ENCODE measurements at regions not wholly inside any gene's neighbourhood (a gene's known extent, or its start where the extent isn't known, plus 50 kb on each side); places are given as distances from the start of the nearest gene placed in this dataset.
A peak's percentile ranks its signal among the peaks of the same experiment; 100 is the strongest.
"Not testable (repeated sequence)": the region's sequence is repeated elsewhere in the genome, so short reads cannot be mapped to it uniquely, and the experiment has no call there.

DNA sequence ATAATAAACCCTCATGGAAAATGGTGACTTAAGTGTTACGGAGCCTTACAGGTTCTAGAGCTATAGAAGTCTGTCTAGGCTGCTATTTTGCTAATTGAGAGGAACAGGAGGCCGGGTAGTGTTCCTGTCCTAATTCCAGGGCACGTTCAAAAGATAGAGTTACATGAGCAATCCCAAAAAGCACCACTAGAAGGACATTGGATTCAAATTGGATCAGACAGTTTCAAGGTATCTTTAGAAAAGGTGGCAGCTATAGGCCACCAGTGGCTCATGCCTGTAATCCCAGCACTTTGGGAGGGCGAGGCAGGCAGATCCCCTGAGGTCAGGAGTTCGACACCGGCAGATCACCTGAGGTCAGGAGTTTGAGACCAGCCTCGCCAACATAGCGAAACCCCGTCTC is 458.8 kb downstream of the TMEM232 start:
- intact Hi-C loops (cut with micrococcal nuclease) = no loop called here
- POLR2A ChIA-PET (ENCODE audit: partially characterized antibody) = no interaction called here
- H3K27ac Mint-ChIP-seq = no peak overlapping the region
- Histone ChIP-seq H3K27ac (ENCODE audit: low read depth, low read length) (no peak overlapping the region), H3K27me3 (ENCODE audit: insufficient read depth, low read length) (no peaks in the 10 kb centered on the region), H3K4me1 (ENCODE audit: insufficient read depth, low read length) (no peaks in the 10 kb centered on the region), H3K9me3 (ENCODE audit: control insufficient read depth in 1 of 2, low read length in 2 of 2) (no peaks in the 10 kb centered on the region), H3K36me3 (ENCODE audit: insufficient read depth, low read length) (no peaks in the 10 kb centered on the region), H3K4me3 (ENCODE audit: low read length in 2 of 2) (no peak overlapping the region)
- DNase-seq = no peak
- H3K9me3 Mint-ChIP-seq = peaks cover 0 to 3% (median 0%) of the 10 kb centered on the region in 8 donors
- CTCF ChIA-PET (ENCODE audit: partially characterized antibody) = no interaction called here
- H3K27me3 Mint-ChIP-seq = no peaks in the 10 kb centered on the region
- H3K4me1 Mint-ChIP-seq = peaks cover 0 to 5% (median 2%) of the 10 kb centered on the region in 4 donors
- H3K36me3 Mint-ChIP-seq = no peaks in the 10 kb centered on the region
- no peak overlapping the region for H3K4me3 Mint-ChIP-seq

DNA sequence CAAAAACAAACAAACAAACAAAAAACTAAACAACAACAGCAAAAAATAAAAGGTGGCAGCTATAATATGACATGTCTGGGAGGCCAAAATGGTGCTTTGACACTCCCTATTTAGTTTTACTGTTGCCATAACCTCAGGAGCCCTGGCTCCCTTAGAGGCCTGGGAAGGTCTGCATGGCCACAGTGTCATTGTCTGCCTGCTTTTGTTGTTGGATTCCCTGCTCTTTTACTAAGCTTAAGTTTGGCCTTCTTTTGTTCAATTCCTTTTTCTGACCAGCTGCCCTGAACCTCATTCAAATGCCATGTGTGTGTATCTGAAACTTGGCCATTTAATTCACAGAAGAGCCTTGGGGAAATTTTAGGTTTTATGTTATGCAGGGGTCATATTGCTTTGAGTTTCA is 458.2 kb downstream of the TMEM232 start:
- intact Hi-C loops (cut with micrococcal nuclease) = no loop called here
- ChIA-PET CTCF (ENCODE audit: partially characterized antibody) (no interaction called here), POLR2A (ENCODE audit: partially characterized antibody) (no interaction called here)
- Mint-ChIP-seq H3K27ac (no peak overlapping the region), H3K27me3 (no peaks in the 10 kb centered on the region), H3K9me3 (peaks cover 0 to 3% (median 0%) of the 10 kb centered on the region in 8 donors), H3K36me3 (no peaks in the 10 kb centered on the region), H3K4me1 (peaks cover 0 to 5% (median 2%) of the 10 kb centered on the region in 4 donors), H3K4me3 (no peak overlapping the region)
- no peak for DNase-seq
- Histone ChIP-seq H3K36me3 (ENCODE audit: insufficient read depth, low read length) (no peaks in the 10 kb centered on the region), H3K27me3 (ENCODE audit: insufficient read depth, low read length) (no peaks in the 10 kb centered on the region), H3K9me3 (ENCODE audit: control insufficient read depth in 1 of 2, low read length in 2 of 2) (no peaks in the 10 kb centered on the region), H3K4me1 (ENCODE audit: insufficient read depth, low read length) (no peaks in the 10 kb centered on the region), H3K27ac (ENCODE audit: low read depth, low read length) (no peak overlapping the region), H3K4me3 (ENCODE audit: low read length in 2 of 2) (no peak overlapping the region)

DNA sequence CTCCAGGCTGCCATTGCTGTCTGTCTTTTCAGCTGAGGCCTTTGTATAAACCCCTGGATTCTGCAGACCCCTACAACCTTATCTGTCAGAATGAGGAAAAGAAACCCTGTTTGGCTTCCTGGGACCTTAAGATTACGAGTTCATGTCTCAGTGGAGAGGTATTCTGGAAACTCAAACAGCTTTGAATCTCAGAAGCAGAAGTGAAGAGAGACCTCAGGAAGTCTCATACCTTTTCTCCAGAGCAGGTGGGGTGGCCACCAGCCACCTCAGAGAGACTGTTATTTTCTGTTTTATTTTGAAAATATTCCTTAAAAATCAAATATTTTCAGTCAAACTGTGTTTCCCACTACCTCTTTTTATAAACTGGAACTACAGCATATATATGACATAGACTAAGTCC is 457.5 kb downstream of the TMEM232 start:
- Mint-ChIP-seq H3K9me3 (peaks cover 0 to 3% (median 0%) of the 10 kb centered on the region in 8 donors), H3K27ac (no peak overlapping the region), H3K27me3 (no peaks in the 10 kb centered on the region), H3K4me1 (peaks cover 0 to 5% (median 2%) of the 10 kb centered on the region in 4 donors), H3K36me3 (no peaks in the 10 kb centered on the region), H3K4me3 (no peak overlapping the region)
- Histone ChIP-seq H3K27ac (ENCODE audit: low read depth, low read length) (no peak overlapping the region), H3K27me3 (ENCODE audit: insufficient read depth, low read length) (no peaks in the 10 kb centered on the region), H3K4me3 (ENCODE audit: low read length in 2 of 2) (no peak overlapping the region), H3K9me3 (ENCODE audit: control insufficient read depth in 1 of 2, low read length in 2 of 2) (no peaks in the 10 kb centered on the region), H3K4me1 (ENCODE audit: insufficient read depth, low read length) (no peaks in the 10 kb centered on the region), H3K36me3 (ENCODE audit: insufficient read depth, low read length) (no peaks in the 10 kb centered on the region)
- CTCF ChIA-PET (ENCODE audit: partially characterized antibody) = no interaction called here
- no peak for DNase-seq
- intact Hi-C loops (cut with micrococcal nuclease) = no loop called here
- POLR2A ChIA-PET (ENCODE audit: partially characterized antibody) = no interaction called here

DNA sequence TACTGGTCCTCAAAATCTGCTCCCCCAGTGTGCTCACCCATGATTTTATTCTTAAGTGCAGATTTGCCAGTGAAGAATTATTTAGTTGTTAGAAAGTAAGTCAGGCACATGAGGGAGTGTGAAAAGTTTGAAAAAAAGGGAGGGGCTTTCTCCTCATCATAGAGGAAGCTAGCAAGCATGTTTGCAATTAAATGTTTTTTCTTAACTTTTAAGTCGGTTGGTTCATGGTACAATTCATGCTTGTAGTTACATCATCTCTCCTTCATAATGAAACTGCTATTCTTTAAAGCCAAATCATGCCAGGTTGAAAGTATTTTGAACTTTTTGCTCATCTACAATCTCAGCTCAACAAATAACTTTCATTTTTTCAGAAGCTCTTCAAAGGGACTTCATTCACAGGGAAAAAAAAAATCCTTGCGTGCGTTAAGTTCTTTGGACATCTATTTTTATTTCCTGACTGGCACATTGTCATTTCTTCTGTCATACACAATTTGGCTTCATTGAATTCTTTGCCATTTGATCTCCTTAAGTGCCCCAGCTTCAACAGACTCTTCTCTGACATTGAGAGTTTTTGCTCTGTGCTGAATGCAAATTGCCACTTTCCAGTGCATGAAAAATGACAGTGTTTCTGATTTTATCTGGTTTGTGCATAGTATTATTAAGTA is 456.9 kb downstream of the TMEM232 start:
- H3K27me3 Mint-ChIP-seq = no peaks in the 10 kb centered on the region
- Histone ChIP-seq H3K9me3 (ENCODE audit: control insufficient read depth in 1 of 2, low read length in 2 of 2) (no peaks in the 10 kb centered on the region), H3K4me3 (ENCODE audit: low read length in 2 of 2) (no peak overlapping the region), H3K4me1 (ENCODE audit: insufficient read depth, low read length) (no peaks in the 10 kb centered on the region), H3K27ac (ENCODE audit: low read depth, low read length) (no peak overlapping the region), H3K36me3 (ENCODE audit: insufficient read depth, low read length) (no peaks in the 10 kb centered on the region), H3K27me3 (ENCODE audit: insufficient read depth, low read length) (no peaks in the 10 kb centered on the region)
- POLR2A ChIA-PET (ENCODE audit: partially characterized antibody) = no interaction called here
- H3K4me1 Mint-ChIP-seq = peaks cover 0 to 5% (median 2%) of the 10 kb centered on the region in 4 donors
- intact Hi-C loops (cut with micrococcal nuclease) = no loop called here
- no peaks in the 10 kb centered on the region for H3K36me3 Mint-ChIP-seq
- no peak overlapping the region for H3K4me3 Mint-ChIP-seq
- CTCF ChIA-PET (ENCODE audit: partially characterized antibody) = no interaction called here
- H3K9me3 Mint-ChIP-seq = peaks cover 0 to 3% (median 0%) of the 10 kb centered on the region in 8 donors
- DNase-seq = no peak
- no peak overlapping the region for H3K27ac Mint-ChIP-seq

DNA sequence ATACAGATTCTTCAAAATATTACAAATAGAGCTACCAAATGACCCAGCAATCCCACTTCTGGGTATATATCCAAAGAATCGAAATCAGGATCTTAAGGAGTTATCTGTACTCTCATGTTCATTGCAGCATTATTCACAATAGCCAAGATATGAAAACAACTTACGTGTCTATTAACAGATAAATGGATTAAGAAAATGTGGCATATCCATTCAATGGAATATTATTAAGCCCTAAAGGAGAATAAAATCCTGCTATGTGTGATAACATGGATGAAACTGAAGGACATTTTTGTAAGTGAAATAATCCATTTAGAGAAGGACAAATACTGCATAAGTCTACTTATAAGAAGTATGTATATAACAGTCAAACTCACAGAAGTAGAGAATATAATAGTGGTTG is 450.6 kb downstream of the TMEM232 start:
- ChIA-PET CTCF (ENCODE audit: partially characterized antibody) (no interaction called here), POLR2A (ENCODE audit: partially characterized antibody) (no interaction called here)
- intact Hi-C loops (cut with micrococcal nuclease) = no loop called here
- Mint-ChIP-seq H3K36me3 (no peaks in the 10 kb centered on the region), H3K27me3 (no peaks in the 10 kb centered on the region), H3K4me3 (no peak overlapping the region), H3K27ac (no peak overlapping the region), H3K9me3 (peaks cover 3 to 39% (median 15%) of the 10 kb centered on the region in 8 donors), H3K4me1 (peaks cover 0 to 4% (median 0%) of the 10 kb centered on the region in 4 donors)
- no peaks in the 10 kb centered on the region for H3K27me3 ChIP-seq (ENCODE audit: insufficient read depth, low read length)
- no peak overlapping the region for H3K4me3 ChIP-seq (ENCODE audit: low read length in 2 of 2)
- DNase-seq = no peak
- no peaks in the 10 kb centered on the region for H3K9me3 ChIP-seq (ENCODE audit: control insufficient read depth in 1 of 2, low read length in 2 of 2)
- no peak overlapping the region for H3K27ac ChIP-seq (ENCODE audit: low read depth, low read length)
- no peaks in the 10 kb centered on the region for H3K4me1 ChIP-seq (ENCODE audit: insufficient read depth, low read length)
- H3K36me3 ChIP-seq (ENCODE audit: insufficient read depth, low read length) = no peaks in the 10 kb centered on the region

GRCh38 chr5:110278449-110278848 is 448.0 kb downstream of the TMEM232 start:
- H3K4me3 Mint-ChIP-seq; CTCF ChIA-PET (ENCODE audit: partially characterized antibody); intact Hi-C loops (cut with micrococcal nuclease); H3K4me1 ChIP-seq (ENCODE audit: insufficient read depth, low read length); H3K4me3 ChIP-seq (ENCODE audit: low read length in 2 of 2); H3K36me3 ChIP-seq (ENCODE audit: insufficient read depth, low read length); H3K36me3 Mint-ChIP-seq; POLR2A ChIA-PET (ENCODE audit: partially characterized antibody); H3K9me3 ChIP-seq (ENCODE audit: control insufficient read depth in 1 of 2, low read length in 2 of 2); H3K27ac Mint-ChIP-seq; H3K27ac ChIP-seq (ENCODE audit: low read depth, low read length); H3K4me1 Mint-ChIP-seq; H3K27me3 Mint-ChIP-seq; H3K27me3 ChIP-seq (ENCODE audit: insufficient read depth, low read length); DNase-seq: not testable (repeated sequence)
- H3K9me3 Mint-ChIP-seq = peaks cover 6 to 57% (median 30%) of the 10 kb centered on the region in 8 donors

GRCh38 chr5:110284121-110284520 is 442.4 kb downstream of the TMEM232 start:
- CTCF ChIA-PET (ENCODE audit: partially characterized antibody) = interaction anchor here (1.2 kb wide), 1 partner anchor 30 kb away, joined by 3 read pairs; no protein-coding TSS in a partner anchor
- H3K27ac ChIP-seq (ENCODE audit: low read depth, low read length); H3K4me3 Mint-ChIP-seq; H3K36me3 ChIP-seq (ENCODE audit: insufficient read depth, low read length); intact Hi-C loops (cut with micrococcal nuclease); H3K27me3 ChIP-seq (ENCODE audit: insufficient read depth, low read length); DNase-seq; H3K4me3 ChIP-seq (ENCODE audit: low read length in 2 of 2); H3K4me1 Mint-ChIP-seq; H3K9me3 ChIP-seq (ENCODE audit: control insufficient read depth in 1 of 2, low read length in 2 of 2); POLR2A ChIA-PET (ENCODE audit: partially characterized antibody); H3K27me3 Mint-ChIP-seq; H3K36me3 Mint-ChIP-seq; H3K4me1 ChIP-seq (ENCODE audit: insufficient read depth, low read length): not testable (repeated sequence)
- Mint-ChIP-seq H3K9me3 (peaks cover 3 to 45% (median 27%) of the 10 kb centered on the region in 8 donors), H3K27ac (peak overlapping the region in 1 of 7 donors; percentile 12)
